Stimulated activated CD4-positive, alpha-beta T cell treated with anti-CD3 and anti-CD28 coated beads, Interleukin-1b, Interleukin-23, amount 100 ng/mL, for 4 hours (primary cell): ENCODE measurements at regions not wholly inside any gene's neighbourhood (a gene's known extent, or its start where the extent isn't known, plus 50 kb on each side); places are given as distances from the start of the nearest gene placed in this dataset.

Experiments used
- DNase-seq, 2 donors: peaks; one replicate each; pipeline ENCODE4 v3.0.0-alpha.2; 2020; ENCODE audit warnings: low read depth in 2 of 2

DNA sequence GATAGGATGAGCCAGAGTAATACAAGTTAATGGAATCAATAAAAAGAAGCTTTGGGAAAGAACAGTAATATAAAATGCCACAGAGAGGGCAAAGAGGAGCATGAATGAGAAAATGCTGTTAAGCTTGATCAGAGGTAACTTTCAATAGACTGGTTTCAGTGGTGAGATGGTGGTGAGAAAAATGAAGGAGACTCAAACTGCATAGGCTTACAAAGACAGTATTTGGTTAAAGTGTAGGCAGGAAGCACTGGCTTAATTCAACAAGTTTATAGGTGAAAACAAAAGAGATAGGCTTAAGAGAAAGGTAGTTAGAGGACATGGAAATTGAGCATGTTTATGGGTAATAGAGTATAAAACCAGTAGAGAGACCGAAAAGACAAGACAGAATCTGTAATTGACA, 298.6 kb upstream of the ADAMTS5 start:
- no peak for DNase-seq

DNA sequence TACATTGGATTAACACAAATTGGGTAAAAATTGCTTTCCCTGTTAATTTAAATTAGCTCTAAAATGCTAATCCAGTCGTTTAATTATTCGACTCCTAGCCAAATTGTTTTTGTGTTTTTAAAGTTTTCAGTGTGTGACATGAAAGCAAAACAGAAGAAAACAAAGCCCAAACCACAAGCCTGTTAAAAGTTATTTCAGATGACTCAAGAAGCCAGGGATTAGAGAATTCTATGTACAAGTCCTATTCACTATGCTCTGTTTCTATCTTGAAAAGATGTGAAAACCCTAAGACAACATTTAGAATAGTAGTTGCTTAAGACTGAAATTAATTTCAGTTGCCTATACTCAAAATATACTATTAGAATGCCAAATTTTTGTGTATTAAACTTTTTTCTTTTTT, 294.8 kb upstream of the ADAMTS5 start:
- no peak for DNase-seq

GRCh38 chr21:27260728-27261127, 293.8 kb upstream of the ADAMTS5 start:
- no peak for DNase-seq

DNA sequence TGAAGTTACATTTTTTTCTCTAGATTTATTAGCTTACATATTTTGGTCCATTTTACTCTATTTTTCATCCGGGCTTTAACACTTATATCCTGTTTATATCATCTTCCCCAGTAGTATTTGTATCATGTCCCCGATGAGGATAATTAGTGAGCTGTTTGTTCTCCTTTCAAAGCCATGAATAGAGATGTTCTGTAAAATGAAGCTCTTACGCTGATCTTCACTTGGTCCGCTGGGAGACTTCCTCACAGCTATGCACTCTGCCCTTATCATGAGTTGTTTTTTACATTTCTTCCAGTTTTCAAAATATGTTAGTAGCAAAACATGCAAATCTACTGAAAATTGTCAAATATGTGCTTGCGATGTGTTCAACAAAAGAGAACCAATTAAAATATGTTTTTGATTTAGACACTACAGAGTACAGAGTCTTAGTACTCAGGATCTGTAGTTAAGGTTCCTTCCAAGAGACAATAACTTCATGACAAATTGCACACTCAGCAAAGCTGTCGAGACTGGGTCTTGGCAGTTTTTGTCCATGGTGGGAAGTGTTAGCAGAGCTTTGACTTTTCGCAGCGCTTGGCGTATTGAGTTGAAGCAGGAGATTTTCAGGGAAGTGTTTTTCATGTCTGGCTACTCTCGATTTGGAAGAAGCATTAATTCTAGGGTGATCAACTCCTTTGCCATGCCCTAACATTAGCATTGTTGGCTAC, 292.0 kb upstream of the ADAMTS5 start:
- no peak for DNase-seq

GRCh38 chr21:27257908-27258556, 291.1 kb upstream of the ADAMTS5 start:
- no peak for DNase-seq

GRCh38 chr21:27257226-27257625, 290.3 kb upstream of the ADAMTS5 start:
- no peak for DNase-seq

- no peak for DNase-seq
Measured at GRCh38 chr21:27251752-27252151, 284.9 kb upstream of the ADAMTS5 start.

GRCh38 chr21:27250366-27250765, 283.5 kb upstream of the ADAMTS5 start:
- DNase-seq = no peak

- DNase-seq = no peak
Measured at GRCh38 chr21:27248814-27249213, 281.9 kb upstream of the ADAMTS5 start.

GRCh38 chr21:27246741-27247140, 279.9 kb upstream of the ADAMTS5 start:
- no peak for DNase-seq

DNA sequence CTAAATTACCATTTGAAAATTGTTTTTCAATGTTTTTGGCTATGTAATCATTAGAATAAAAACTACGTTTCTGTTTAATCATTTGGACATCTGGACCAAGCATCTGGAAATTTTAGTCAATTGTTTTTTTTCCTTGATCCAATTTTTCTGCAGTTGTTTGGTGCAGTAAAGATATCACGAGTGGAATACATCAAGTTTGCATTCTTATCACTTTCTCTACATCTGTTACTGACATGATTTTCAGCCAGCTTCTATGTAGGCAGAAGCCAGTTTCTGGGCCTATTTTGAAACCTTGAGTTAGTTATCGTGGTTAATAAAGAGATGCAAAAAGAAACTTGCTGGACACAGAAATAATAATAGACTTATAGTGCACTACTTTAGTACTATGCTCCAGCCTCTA, 277.9 kb upstream of the ADAMTS5 start:
- no peak for DNase-seq

DNA sequence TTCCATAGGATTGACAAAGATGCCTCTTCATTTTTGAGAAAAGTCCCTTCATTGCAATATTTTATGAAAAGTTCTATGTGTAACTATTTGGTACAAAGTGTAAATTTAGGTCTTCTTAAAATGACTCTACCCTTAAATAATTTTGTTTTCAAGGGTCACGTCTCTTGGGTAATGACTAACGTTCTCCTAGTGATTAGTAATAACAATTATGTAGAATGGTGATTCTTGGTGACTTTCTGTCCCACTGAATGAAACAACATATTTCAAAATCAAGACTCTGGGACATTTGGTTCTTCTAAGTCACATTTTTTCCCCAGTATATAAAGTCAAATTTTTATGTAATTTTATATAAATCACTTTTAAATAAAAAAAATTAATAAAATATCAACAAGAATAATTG, 277.5 kb upstream of the ADAMTS5 start:
- no peak for DNase-seq

GRCh38 chr21:27240839-27241238, 274.0 kb upstream of the ADAMTS5 start:
- DNase-seq = no peak

GRCh38 chr21:27233514-27234115, 266.7 kb upstream of the ADAMTS5 start:
- no peak for DNase-seq

GRCh38 chr21:27225940-27226339, 259.1 kb upstream of the ADAMTS5 start:
- no peak for DNase-seq

- DNase-seq = no peak
Measured at GRCh38 chr21:27225151-27225550, 258.3 kb upstream of the ADAMTS5 start.

GRCh38 chr21:27224169-27224568, 257.3 kb upstream of the ADAMTS5 start:
- no peak for DNase-seq

DNA sequence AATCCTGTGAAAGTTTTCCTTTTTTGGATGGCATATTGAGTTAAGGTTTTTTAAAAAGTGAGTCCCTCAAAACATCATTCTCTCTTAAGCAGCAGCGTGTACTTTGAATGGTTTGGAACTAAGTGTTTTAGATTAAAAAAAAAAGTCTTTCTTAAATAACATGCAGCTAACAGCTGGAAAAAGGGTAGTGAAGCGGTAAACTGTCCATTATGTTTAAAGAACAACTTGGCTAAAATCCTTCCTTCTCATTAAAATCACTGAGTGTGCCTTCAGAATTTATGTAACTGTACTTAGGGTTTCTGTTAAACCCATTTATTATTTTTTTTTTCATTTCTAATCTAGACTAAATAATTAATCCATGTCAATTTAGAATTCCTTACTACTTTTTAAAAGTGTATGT, 254.2 kb upstream of the ADAMTS5 start:
- DNase-seq = no peak

DNA sequence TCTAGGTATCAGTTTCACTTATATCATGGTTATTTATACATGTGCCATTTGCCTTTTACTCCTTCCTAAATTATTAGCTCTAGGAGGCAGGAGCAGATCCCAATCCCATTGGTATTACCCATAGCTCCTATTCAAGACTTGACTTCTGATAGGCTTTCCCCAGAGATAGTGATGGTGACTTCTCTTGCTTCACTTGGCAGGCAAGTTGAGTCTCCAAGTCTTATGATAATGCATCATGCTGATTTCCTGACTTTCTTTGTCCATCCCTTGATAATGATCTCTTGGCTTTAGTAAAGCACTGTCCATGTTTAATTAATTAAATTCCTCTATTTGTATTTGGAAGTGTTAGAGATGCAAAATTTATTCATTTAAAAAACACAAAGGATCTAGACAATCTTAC, 253.5 kb upstream of the ADAMTS5 start:
- no peak for DNase-seq

DNA sequence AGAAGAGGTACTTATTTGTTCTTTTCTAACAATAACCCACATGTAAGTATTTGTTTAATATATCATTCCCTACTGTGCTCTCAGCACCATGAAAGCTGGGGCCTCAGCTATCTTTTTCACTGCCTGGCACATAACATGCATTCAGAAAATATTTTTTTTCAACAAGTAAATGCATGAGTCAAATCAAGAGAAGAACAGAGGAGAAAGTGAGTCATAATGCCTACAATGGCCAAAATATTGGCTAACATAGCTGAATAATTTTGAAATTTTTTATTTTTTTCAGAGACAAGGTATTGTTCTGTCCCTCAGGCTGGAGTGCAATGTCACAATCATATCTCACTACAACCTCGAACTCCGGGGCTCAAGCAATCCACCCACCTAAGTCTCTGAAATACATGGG, 252.2 kb upstream of the ADAMTS5 start:
- DNase-seq = no peak

DNA sequence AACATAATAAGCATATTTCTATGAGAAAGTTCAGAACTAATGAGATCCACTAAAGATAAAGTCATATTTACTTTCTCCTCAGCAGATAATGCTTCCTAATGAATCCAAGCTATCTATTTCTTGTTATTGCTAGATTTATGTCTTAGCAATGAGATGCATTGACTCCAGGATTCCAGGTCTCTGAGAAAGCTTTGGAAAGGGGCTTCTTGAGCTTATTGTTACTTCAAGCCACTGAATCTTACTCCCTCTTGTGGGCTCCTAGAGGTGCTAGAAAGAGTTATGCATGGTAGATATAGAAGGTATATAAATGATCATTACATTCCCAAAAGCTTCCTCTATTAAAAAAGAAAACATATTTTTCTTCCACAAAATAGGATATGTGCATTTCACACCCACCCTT, 246.4 kb upstream of the ADAMTS5 start:
- no peak for DNase-seq

GRCh38 chr21:27212441-27212840, 245.6 kb upstream of the ADAMTS5 start:
- no peak for DNase-seq

GRCh38 chr21:27209546-27209945, 242.7 kb upstream of the ADAMTS5 start:
- DNase-seq = no peak
